HG03159 (cell line): ENCODE measurements at regions not wholly inside any gene's neighbourhood (a gene's known extent, or its start where the extent isn't known, plus 50 kb on each side); places are given as distances from the start of the nearest gene placed in this dataset.

Source experiments
- ATAC-seq: cut with Tn5 transposase; IDR thresholded peaks from one replicate; pipeline ENCODE4 v1.9.1; 2021; ENCODE audit warnings: mild to moderate bottlenecking, moderate library complexity; ENCODE audit not compliant: unreplicated experiment

GRCh38 chr14:56933446-56933845 is 123.2 kb upstream of the OTX2 start:
- ATAC-seq = no peak

GRCh38 chr14:56918849-56919574 is 108.7 kb upstream of the OTX2 start:
- no peak for ATAC-seq

- ATAC-seq = no peak
Observed at GRCh38 chr14:56905282-56905681, 95.0 kb upstream of the OTX2 start.

- ATAC-seq = no peak
Observed at GRCh38 chr14:56903304-56903969, 93.2 kb upstream of the OTX2 start.

- no peak for ATAC-seq
Observed at GRCh38 chr14:56902385-56902784, 92.1 kb upstream of the OTX2 start.

- ATAC-seq = no peak
Observed at GRCh38 chr14:56900726-56901125, 90.4 kb upstream of the OTX2 start.

- ATAC-seq = no peak
Observed at GRCh38 chr14:56899829-56900228, 89.5 kb upstream of the OTX2 start.

GRCh38 chr14:56896922-56897321 is 86.6 kb upstream of the OTX2 start:
- no peak for ATAC-seq

GRCh38 chr14:56896231-56896630 is 86.0 kb upstream of the OTX2 start:
- ATAC-seq = no peak

GRCh38 chr14:56895154-56895553 is 84.9 kb upstream of the OTX2 start:
- no peak for ATAC-seq

- no peak for ATAC-seq
Observed at GRCh38 chr14:56894591-56894991, 84.3 kb upstream of the OTX2 start.

GRCh38 chr14:56892959-56893358 is 82.7 kb upstream of the OTX2 start:
- ATAC-seq = no peak

- no peak for ATAC-seq
Observed at GRCh38 chr14:56891226-56891625, 80.9 kb upstream of the OTX2 start.

- no peak for ATAC-seq
Observed at GRCh38 chr14:56889705-56890104, 79.4 kb upstream of the OTX2 start.

GRCh38 chr14:56888274-56888673 is 78.0 kb upstream of the OTX2 start:
- ATAC-seq = no peak

GRCh38 chr14:56887216-56887615 is 76.9 kb upstream of the OTX2 start:
- ATAC-seq = no peak

GRCh38 chr14:56886471-56887062 is 76.3 kb upstream of the OTX2 start:
- no peak for ATAC-seq

GRCh38 chr14:56885825-56886224 is 75.5 kb upstream of the OTX2 start:
- no peak for ATAC-seq

- ATAC-seq = no peak
Observed at GRCh38 chr14:56884617-56885016, 74.3 kb upstream of the OTX2 start.

- ATAC-seq = no peak
Observed at GRCh38 chr14:56881181-56881580, 70.9 kb upstream of the OTX2 start.

- ATAC-seq = no peak
Observed at GRCh38 chr14:56878766-56879165, 68.5 kb upstream of the OTX2 start.

- no peak for ATAC-seq
Observed at GRCh38 chr14:56875104-56875675, 64.9 kb upstream of the OTX2 start.
